Osteoblast (primary cell): ENCODE measurements at regions not wholly inside any gene's neighbourhood (a gene's known extent, or its start where the extent isn't known, plus 50 kb on each side); places are given as distances from the start of the nearest gene placed in this dataset.

Experiments
- DNase-seq: peaks from one replicate; pipeline ENCODE4 v3.0.0; 2011; ENCODE audit warnings: low spot score, mixed read lengths; ENCODE audit not compliant: insufficient read length; ENCODE audit errors: missing footprints
- H2AFZ ChIP-seq: 2 replicates; pipeline ENCODE4 v1.6.0; 2011; ENCODE audit warnings: mild to moderate bottlenecking, low read length
- H3K27ac ChIP-seq: 2 replicates; pipeline ENCODE4 v1.5.1; 2011; ENCODE audit warnings: mild to moderate bottlenecking, low read depth, low read length, moderate library complexity
- H3K27me3 ChIP-seq: 2 replicates; pipeline ENCODE4 v1.6.0; 2012; ENCODE audit warnings: mild to moderate bottlenecking, control low read depth, inconsistent platforms, low read length, moderate library complexity; ENCODE audit not compliant: insufficient read depth
- H3K36me3 ChIP-seq: 2 replicates; pipeline ENCODE4 v1.5.1; 2011; ENCODE audit warnings: mild to moderate bottlenecking, low read length, control low read depth, moderate library complexity; ENCODE audit not compliant: insufficient read depth
- H3K4me1 ChIP-seq: 2 replicates; pipeline ENCODE4 v1.5.1; 2011; ENCODE audit warnings: mild to moderate bottlenecking, low read length, control low read depth, moderate library complexity; ENCODE audit not compliant: insufficient read depth
- H3K4me2 ChIP-seq: 2 replicates; pipeline ENCODE4 v1.6.0; 2011; ENCODE audit warnings: mild to moderate bottlenecking, low read length; ENCODE audit not compliant: insufficient read depth
- H3K4me3 ChIP-seq: fragments of 200-600 bp; sonication (generic); 3 replicates; pipeline ENCODE4 v1.5.1; 2012; ENCODE audit warnings: mild to moderate bottlenecking, low read length, inconsistent platforms; ENCODE audit not compliant: insufficient read depth
- H3K79me2 ChIP-seq: 2 replicates; pipeline ENCODE4 v1.6.0; 2012; ENCODE audit warnings: mild to moderate bottlenecking, low read length, control low read depth, inconsistent platforms; ENCODE audit not compliant: insufficient read depth
- H3K9me3 ChIP-seq: 2 replicates; pipeline ENCODE4 v1.5.1; 2011; ENCODE audit warnings: low read depth, low read length, control low read depth
- H4K20me1 ChIP-seq: 2 replicates; pipeline ENCODE4 v1.6.0; 2012; ENCODE audit warnings: mild to moderate bottlenecking, low read length, control low read depth; ENCODE audit not compliant: insufficient read depth
- CTCF ChIP-seq: IDR thresholded peaks from 2 replicates; pipeline ENCODE4 v1.5.1; 2011; ENCODE audit warnings: mild to moderate bottlenecking, low read depth, low read length, moderate library complexity; ENCODE audit errors: extremely low read depth

- no peaks in the 10 kb centered on the region for H3K9me3 ChIP-seq
- no peak for TF ChIP-seq CTCF
- no peak overlapping the region for H3K4me3 ChIP-seq
- no peak for DNase-seq
- H3K4me2 ChIP-seq, result no peak overlapping the region
- no peaks in the 10 kb centered on the region for H3K27me3 ChIP-seq
- no peaks in the 10 kb centered on the region for H3K79me2 ChIP-seq
- H3K4me1 ChIP-seq, result no peaks in the 10 kb centered on the region
- no peaks in the 10 kb centered on the region for H3K36me3 ChIP-seq
- no peaks in the 10 kb centered on the region for H4K20me1 ChIP-seq
- no peak overlapping the region for H3K27ac ChIP-seq
- no peak overlapping the region for H2AFZ ChIP-seq
Observed at GRCh38 chr1:68979891-68980290, 483.0 kb upstream of the DEPDC1 start.

- H3K4me3 ChIP-seq, result no peak overlapping the region
- DNase-seq, result no peak
- no peak overlapping the region for H3K4me2 ChIP-seq
- H2AFZ ChIP-seq, result no peak overlapping the region
- H3K27ac ChIP-seq, result no peak overlapping the region
- H3K4me1 ChIP-seq, result no peaks in the 10 kb centered on the region
- TF ChIP-seq CTCF, result no peak
- no peaks in the 10 kb centered on the region for H3K36me3 ChIP-seq
- no peaks in the 10 kb centered on the region for H3K9me3 ChIP-seq
- no peaks in the 10 kb centered on the region for H3K79me2 ChIP-seq
- H4K20me1 ChIP-seq, result no peaks in the 10 kb centered on the region
- no peaks in the 10 kb centered on the region for H3K27me3 ChIP-seq
Observed at GRCh38 chr1:68984289-68984688, 487.4 kb upstream of the DEPDC1 start.

- Histone ChIP-seq H3K9me3 (no peaks in the 10 kb centered on the region), H3K4me3 (no peak overlapping the region), H3K4me2 (no peak overlapping the region), H3K27ac (no peak overlapping the region), H3K36me3 (no peaks in the 10 kb centered on the region), H3K4me1 (no peaks in the 10 kb centered on the region), H3K79me2 (no peaks in the 10 kb centered on the region), H2AFZ (no peak overlapping the region), H4K20me1 (no peaks in the 10 kb centered on the region), H3K27me3 (no peaks in the 10 kb centered on the region)
- TF ChIP-seq CTCF, result no peak
- no peak for DNase-seq
Observed at GRCh38 chr1:68994096-68994495, 497.2 kb upstream of the DEPDC1 start.

- H3K4me3 ChIP-seq, result no peak overlapping the region
- H3K4me2 ChIP-seq, result no peak overlapping the region
- H3K27ac ChIP-seq, result no peak overlapping the region
- DNase-seq, result no peak
- no peaks in the 10 kb centered on the region for H3K79me2 ChIP-seq
- H2AFZ ChIP-seq, result no peak overlapping the region
- H3K27me3 ChIP-seq, result no peaks in the 10 kb centered on the region
- H3K36me3 ChIP-seq, result no peaks in the 10 kb centered on the region
- no peaks in the 10 kb centered on the region for H3K4me1 ChIP-seq
- H3K9me3 ChIP-seq, result peaks cover 2% of the 10 kb centered on the region
- no peak for TF ChIP-seq CTCF
- no peaks in the 10 kb centered on the region for H4K20me1 ChIP-seq
Observed at GRCh38 chr1:69016468-69016867, 519.6 kb upstream of the DEPDC1 start.
